GM12874 (cell line): ENCODE measurements at regions not wholly inside any gene's neighbourhood (a gene's known extent, or its start where the extent isn't known, plus 50 kb on each side); places are given as distances from the start of the nearest gene placed in this dataset.

Source experiments
- CTCF ChIP-seq: IDR thresholded peaks from 2 replicates; pipeline ENCODE4 v1.5.1; 2011; ENCODE audit warnings: low read depth, mild to moderate bottlenecking, control low read depth, low read length, moderate library complexity; ENCODE audit not compliant: insufficient read depth

GRCh38 chr13:53188120-53188519 lies 159.5 kb downstream of the OLFM4 start:
- no peak for TF ChIP-seq CTCF

GRCh38 chr13:53189162-53189561 lies 160.5 kb downstream of the OLFM4 start:
- no peak for TF ChIP-seq CTCF

GRCh38 chr13:53191091-53191490 lies 162.5 kb downstream of the OLFM4 start:
- TF ChIP-seq CTCF, result no peak

GRCh38 chr13:53197424-53197823 lies 168.8 kb downstream of the OLFM4 start:
- no peak for TF ChIP-seq CTCF

- no peak for TF ChIP-seq CTCF
Observed at GRCh38 chr13:53198017-53198416, 169.4 kb downstream of the OLFM4 start.

GRCh38 chr13:53198736-53199135 lies 170.1 kb downstream of the OLFM4 start:
- no peak for TF ChIP-seq CTCF

- no peak for TF ChIP-seq CTCF
Observed at GRCh38 chr13:53200075-53200474, 171.5 kb downstream of the OLFM4 start.
